ENCODE measurements at regions not wholly inside any gene's neighbourhood (a gene's known extent, or its start where the extent isn't known, plus 50 kb on each side); places are given as distances from the start of the nearest gene placed in this dataset.
"Not testable (repeated sequence)": the region's sequence is repeated elsewhere in the genome, so short reads cannot be mapped to it uniquely, and the experiment has no call there.

DNA sequence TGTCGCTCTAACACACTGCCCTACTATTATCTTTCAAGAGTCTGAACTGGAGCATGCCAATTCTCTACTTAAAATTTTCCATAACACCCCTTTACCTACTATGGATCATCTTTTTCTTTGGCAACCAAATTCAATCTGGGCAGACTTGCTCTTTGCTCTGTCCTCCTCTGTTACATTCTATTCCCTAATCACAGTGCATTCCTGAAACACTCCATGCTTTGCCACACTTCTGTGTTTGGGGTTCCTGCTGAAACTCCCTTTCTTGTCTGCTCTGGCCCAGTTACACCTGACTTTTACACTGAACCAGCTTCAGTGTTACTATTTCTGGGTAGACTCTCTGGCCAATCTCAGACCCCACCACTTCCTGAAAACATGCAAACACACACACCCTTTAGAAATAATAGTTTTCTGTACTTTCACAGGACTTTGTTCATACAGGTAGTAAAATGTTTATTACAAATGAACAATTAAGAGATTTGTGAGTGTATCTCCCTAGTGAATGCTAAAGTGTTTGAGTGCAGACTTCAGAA lies 119.9 kb upstream of the DCC start:
- DNase-seq = no peak

DNA sequence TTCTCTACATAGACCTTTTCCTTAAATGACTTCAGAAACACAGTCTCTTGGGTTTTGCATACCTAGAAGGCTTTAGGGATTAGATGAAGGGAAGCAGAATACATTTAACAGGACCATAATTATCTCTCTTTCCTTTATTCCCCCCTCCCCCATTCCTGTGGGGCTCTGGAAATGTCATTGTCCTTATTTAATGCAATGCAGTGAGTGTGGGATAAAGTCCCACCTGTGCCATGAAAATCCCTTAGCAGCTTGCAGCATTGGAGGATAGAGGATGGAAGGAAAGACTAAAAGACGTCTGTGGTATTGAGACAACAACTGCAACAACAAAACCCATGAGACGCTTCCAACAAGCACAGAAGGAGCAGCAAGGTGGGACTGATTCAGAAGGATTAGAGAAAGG lies 117.8 kb upstream of the DCC start:
- DNase-seq = no peak

DNA sequence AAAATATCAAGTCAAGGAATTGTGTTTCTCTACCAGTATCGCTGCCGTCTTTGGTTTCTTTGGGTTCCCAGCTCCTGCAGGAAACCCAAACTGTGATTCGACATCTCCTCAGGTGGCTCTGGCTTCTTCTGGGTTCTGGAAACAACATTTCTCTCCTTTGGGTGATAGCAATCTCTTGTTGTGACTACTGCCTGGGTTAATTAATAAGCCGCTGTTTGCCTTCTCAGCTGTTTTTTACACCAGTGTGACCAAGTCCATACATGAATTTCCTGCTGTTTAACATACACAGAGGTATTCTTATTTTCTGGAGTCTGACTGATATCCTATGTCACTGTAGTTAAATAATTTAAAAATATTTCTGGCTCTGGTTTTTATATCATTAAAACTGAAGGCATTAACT lies 112.5 kb upstream of the DCC start:
- DNase-seq = no peak

- no peak for DNase-seq
Observed at GRCh38 chr18:52228166-52228565, 111.8 kb upstream of the DCC start.

DNA sequence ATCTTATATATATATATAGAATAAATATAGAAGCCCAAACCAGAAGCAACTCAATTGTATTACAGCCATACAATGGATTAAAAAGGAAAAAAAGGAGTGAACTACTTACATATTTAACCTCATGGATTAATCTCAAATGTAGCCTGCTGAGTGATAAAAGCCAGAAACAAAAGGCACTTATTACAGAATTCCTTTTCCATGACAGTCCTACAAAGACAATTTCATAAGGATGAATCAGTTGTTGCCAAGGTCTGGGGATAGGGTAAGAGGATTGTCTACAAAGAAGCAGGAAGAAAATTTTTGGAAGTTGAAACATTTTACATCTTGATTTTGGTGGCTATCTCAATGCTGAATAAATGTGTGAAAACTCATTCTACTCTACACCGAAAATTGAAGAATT lies 103.9 kb upstream of the DCC start:
- no peak for DNase-seq

DNA sequence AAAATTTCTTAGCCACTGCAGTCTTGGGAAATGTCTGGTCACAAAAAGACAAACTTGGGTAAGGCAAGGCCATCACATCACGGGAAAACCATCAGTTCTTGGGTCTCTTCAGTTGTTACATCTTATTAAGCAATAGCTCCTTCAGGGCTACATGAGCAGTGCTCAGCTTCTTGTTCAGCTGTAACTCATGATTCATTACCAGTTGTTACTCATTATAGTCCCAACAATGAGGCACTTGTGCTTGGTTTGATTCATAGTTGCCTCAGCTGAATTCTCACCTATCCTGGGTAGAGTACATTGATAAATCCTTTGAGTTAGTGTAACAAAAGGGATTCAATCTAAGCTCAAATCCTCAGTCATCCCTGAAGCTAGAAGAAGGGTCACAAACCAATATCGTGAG lies 102.4 kb upstream of the DCC start:
- no peak for DNase-seq

- no peak for DNase-seq
Observed at GRCh38 chr18:52242711-52243110, 97.3 kb upstream of the DCC start.

DNA sequence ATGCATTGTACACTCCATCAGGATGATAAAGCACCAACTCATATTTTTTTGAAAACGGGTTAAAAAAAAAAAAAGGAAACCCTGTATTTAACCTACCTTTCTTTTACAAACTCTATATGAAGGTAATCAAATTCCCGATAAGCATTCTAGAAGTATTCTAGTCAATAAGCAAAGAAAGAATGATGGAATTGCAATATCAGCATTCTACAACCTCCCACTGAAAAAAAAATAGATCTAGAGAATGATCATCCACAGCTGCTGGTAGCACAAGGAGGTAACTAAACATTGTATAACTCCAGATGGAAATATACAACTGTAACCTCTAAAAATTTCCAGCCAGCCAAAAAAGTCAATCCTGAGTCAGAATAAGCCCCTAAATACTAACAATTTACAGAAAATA lies 95.3 kb upstream of the DCC start:
- no peak for DNase-seq

DNA sequence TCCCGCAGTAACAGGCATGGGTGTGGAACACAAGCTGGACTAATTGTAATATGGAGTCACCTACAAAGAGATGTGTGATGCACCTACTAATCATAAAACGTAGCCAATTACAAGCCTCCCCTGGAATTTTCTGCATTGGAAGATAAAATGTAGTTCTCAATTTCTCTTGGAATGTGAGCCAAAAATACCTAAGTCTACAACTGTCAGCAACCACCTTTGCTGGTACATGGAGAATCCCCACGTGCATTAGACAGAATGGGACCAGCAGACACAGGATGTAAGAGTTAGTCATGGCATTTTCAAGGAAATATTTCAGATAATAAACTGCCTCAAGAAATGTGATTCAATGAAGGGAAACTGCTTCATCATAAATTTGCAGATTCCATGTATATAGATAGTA lies 85.6 kb upstream of the DCC start:
- no peak for DNase-seq

GRCh38 chr18:52257417-52257816 lies 82.6 kb upstream of the DCC start:
- DNase-seq = not testable (repeated sequence)

GRCh38 chr18:52275817-52276216 lies 64.2 kb upstream of the DCC start:
- no peak for DNase-seq

GRCh38 chr18:52277785-52278184 lies 62.2 kb upstream of the DCC start:
- DNase-seq = no peak

GRCh38 chr18:52278191-52278590 lies 61.8 kb upstream of the DCC start:
- no peak for DNase-seq

GRCh38 chr18:52280702-52281101 lies 59.3 kb upstream of the DCC start:
- no peak for DNase-seq

- DNase-seq = no peak
Observed at GRCh38 chr18:52283927-52284326, 56.1 kb upstream of the DCC start.

DNA sequence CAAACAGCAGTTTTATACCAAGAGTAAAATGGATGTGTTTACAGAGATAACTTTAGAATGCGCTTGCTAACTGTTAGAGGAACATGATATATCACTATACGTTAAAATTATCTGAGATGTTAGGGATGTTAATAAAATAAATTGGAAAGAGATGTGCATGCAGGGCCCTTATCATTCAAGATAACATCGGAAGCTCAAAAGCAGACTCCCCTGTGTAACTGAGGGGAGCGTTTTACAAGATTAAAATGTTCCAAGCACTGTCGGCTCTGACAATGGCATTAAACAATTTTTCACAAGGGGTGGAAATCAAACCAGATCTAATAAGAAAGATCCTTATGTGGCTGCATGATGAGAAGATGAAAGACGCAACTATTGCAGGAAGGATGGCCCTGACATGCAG lies 53.3 kb upstream of the DCC start:
- no peak for DNase-seq

- DNase-seq = no peak
Observed at GRCh38 chr18:52287151-52287550, 52.8 kb upstream of the DCC start.

DNA sequence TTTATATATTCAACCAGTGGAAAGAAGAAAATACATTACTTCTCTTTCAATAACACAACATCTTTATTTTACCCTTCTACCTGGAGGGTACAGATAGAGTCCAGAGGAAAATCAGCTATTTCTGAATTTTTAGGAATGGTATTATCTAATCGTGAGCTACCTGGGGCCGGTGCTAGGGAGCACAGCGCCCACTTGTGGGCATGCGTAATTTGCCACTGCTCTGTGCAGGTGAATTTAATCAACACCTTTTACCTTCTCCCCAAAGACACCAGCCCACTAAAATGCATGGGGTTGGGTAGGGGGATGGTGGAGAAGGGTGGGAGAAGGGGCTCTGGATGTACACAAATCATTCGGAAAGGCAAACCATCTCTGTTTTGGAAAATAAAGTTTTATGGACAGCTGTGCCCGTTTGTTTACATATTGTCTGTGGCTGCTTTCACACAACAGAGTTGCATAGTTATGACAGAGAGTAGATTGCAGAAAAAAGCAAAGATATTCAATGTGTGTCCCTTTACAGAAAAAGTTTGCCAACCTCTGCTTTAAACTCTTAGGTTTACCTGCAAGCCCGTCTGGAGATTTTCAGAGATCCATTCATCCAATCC lies 51.5 kb upstream of the DCC start:
- DNase-seq = no peak

DNA sequence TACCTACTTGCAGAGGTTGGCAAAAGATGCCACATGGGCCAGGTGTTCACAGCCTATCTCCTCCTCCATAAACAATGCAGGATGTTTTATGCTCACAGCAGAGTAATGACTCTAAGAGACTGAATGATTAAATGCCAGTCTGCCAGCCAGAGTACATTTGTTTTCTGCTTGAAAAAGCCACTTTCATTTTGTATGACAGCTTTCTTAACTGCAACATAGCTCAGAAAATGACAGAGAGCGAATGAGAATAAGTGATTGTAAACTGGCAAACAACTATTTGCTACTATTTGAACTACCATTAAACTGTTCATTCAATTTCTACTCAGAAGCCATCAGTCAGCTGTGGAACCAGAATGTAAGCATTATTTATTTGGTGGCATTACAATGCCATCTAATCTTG lies 50.6 kb upstream of the DCC start:
- DNase-seq = no peak

All from stimulated activated CD4-positive, alpha-beta T cell treated with anti-CD3 and anti-CD28 coated beads, Interleukin-4, amount 100 ng/mL, for 4 hours (primary cell).